Breast epithelium (tissue), 3 donors: ENCODE measurements at regions not wholly inside any gene's neighbourhood (a gene's known extent, or its start where the extent isn't known, plus 50 kb on each side); places are given as distances from the start of the nearest gene placed in this dataset.

Experiments
- CTCF ChIP-seq, 3 donors: fragments of 450-650 bp; IDR thresholded peaks; one replicate each; pipeline ENCODE4 v1.5.1; 2016 to 2017; ENCODE audit warnings: antibody characterized with exemption in 3 of 3, mild to moderate bottlenecking in 3 of 3, moderate library complexity in 3 of 3
- POLR2A ChIP-seq: fragments of 450-650 bp; IDR thresholded peaks from one replicate; pipeline ENCODE4 v1.6.1; 2016; ENCODE audit warnings: antibody characterized with exemption, mild to moderate bottlenecking, moderate library complexity
- POLR2AphosphoS5 ChIP-seq, 3 donors: sonication (generic); formaldehyde crosslinking; IDR thresholded peaks; one replicate each; pipeline ENCODE4 v1.6.1; 2017; ENCODE audit warnings: antibody characterized with exemption in 3 of 3

DNA sequence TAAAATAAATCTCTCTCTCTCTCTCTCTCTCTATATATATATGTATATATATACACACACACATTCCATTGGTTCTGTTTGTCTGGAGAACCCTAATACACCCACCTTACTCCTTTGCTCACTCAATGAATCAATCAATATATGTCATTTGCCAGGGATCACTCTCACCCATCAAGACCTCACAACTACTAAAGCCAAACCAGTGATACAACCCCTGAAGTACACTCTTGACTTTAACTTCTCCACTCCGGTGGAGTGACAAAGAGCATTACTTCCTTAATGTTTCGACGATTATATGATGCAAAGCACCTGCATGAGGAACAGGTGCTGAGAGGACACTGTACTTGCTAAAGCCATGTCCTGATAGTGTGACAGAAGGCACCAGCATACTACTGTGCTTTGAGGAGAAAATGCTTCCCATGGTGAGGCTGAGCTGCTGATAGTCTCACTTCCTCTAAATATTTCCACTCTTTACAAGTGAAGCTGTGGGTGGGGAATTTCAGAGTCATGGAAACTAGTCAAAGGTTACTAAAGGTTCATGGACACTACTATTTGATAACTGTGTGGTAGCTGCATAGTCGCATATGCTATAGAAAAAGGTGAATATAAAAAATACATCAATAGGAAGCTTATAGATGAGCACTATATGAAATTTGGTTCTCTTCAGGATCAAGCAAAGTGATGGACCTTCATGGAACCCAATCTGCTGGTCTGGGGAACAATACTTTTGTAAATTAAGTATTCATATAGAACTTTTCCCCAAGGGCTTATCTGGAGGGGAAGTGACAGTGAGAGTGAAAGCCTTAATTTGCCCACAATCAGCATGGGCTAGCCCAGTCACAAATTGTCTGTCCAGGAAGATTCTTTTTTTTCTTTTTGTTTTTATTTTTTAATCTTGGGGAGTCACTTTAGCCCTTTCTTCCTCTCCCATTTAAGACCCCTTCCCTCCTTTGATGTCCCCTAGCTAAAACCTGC is 141.9 kb upstream of the NEDD9 start:
- TF ChIP-seq CTCF (IDR thresholded peaks at IDR 0.05), result no peak
- TF ChIP-seq POLR2A, result no peak
- TF ChIP-seq POLR2AphosphoS5 (IDR thresholded peaks at IDR 0.05), result no peak
